HUES64 (cell line): ENCODE measurements at regions not wholly inside any gene's neighbourhood (a gene's known extent, or its start where the extent isn't known, plus 50 kb on each side); places are given as distances from the start of the nearest gene placed in this dataset.
"Not testable (repeated sequence)": the region's sequence is repeated elsewhere in the genome, so short reads cannot be mapped to it uniquely, and the experiment has no call there.

ENCODE experiments used
- H3K27ac ChIP-seq: 2 replicates; pipeline ENCODE4 v1.7.0; 2013; ENCODE audit warnings: low read depth, low read length, inconsistent platforms
- H3K27me3 ChIP-seq: 2 replicates; pipeline ENCODE4 v1.6.1; 2013; ENCODE audit warnings: mild to moderate bottlenecking, low read length; ENCODE audit not compliant: insufficient read depth
- H3K36me3 ChIP-seq: 2 replicates; pipeline ENCODE4 v1.6.1; 2013; ENCODE audit warnings: mild to moderate bottlenecking, low read length; ENCODE audit not compliant: insufficient read depth
- H3K4me1 ChIP-seq: 2 replicates; pipeline ENCODE4 v1.6.1; 2013; ENCODE audit warnings: mild to moderate bottlenecking, low read length, moderate library complexity; ENCODE audit not compliant: insufficient read depth
- H3K4me3 ChIP-seq: 2 replicates; pipeline ENCODE4 v1.5.1; 2013; ENCODE audit warnings: mild to moderate bottlenecking, low read length, moderate library complexity
- H3K9ac ChIP-seq: 2 replicates; pipeline ENCODE4 v1.6.1; 2013; ENCODE audit warnings: mild to moderate bottlenecking, low read depth, low read length
- H3K9me3 ChIP-seq: 2 replicates; pipeline ENCODE4 v1.6.1; 2013; ENCODE audit warnings: low read depth, low read length; ENCODE audit not compliant: insufficient read depth
- WGBS: fragments of 150-250, 120-280 bp; methylation state at CpG from one replicate; pipeline ENCODE4 v1.1.7; 2013; ENCODE audit warnings: missing lambda C conversion rate; 5-methylcytosine and 5-hydroxymethylcytosine counted together

- WGBS: 90% methylated on average over 4 of the region's 4 CpGs
- Histone ChIP-seq H3K27ac (no peak overlapping the region), H3K9ac (no peak overlapping the region), H3K9me3 (no peaks in the 10 kb centered on the region), H3K36me3 (no peaks in the 10 kb centered on the region), H3K4me1 (no peaks in the 10 kb centered on the region), H3K27me3 (no peaks in the 10 kb centered on the region), H3K4me3 (no peak overlapping the region)
Observed at GRCh38 chr6:61622601-61623000, 663.4 kb downstream of the KHDRBS2 start.

- no peaks in the 10 kb centered on the region for H3K4me1 ChIP-seq
- no peak overlapping the region for H3K27ac ChIP-seq
- H3K4me3 ChIP-seq: no peak overlapping the region
- no peak overlapping the region for H3K9ac ChIP-seq
- H3K27me3 ChIP-seq: no peaks in the 10 kb centered on the region
- H3K36me3 ChIP-seq: no peaks in the 10 kb centered on the region
- no peaks in the 10 kb centered on the region for H3K9me3 ChIP-seq
Observed at GRCh38 chr6:61614119-61614518, 671.9 kb downstream of the KHDRBS2 start.

- peak overlapping the region; percentile 32 for H3K4me3 ChIP-seq
- peaks cover 2% of the 10 kb centered on the region; the same call in 1 of the 2 replicates for H3K9me3 ChIP-seq
- H3K27me3 ChIP-seq: no peaks in the 10 kb centered on the region
- H3K4me1 ChIP-seq: peaks cover 17% of the 10 kb centered on the region
- peak overlapping the region; percentile 84 for H3K27ac ChIP-seq
- peak overlapping the region; percentile 64 for H3K9ac ChIP-seq
- WGBS: 66% methylated on average over 2 of the region's 2 CpGs
- H3K36me3 ChIP-seq: no peaks in the 10 kb centered on the region
Observed at GRCh38 chr6:61606500-61606899, 679.5 kb downstream of the KHDRBS2 start.

GRCh38 chr6:61605851-61606250 lies 680.2 kb downstream of the KHDRBS2 start:
- WGBS: 46% methylated on average over 4 of the region's 4 CpGs
- H3K27ac ChIP-seq: peak overlapping the region; percentile 84
- H3K9ac ChIP-seq: peak overlapping the region; percentile 64
- not testable (repeated sequence) for H3K9me3 ChIP-seq, H3K27me3 ChIP-seq, H3K36me3 ChIP-seq
- H3K4me1 ChIP-seq: peaks cover 17% of the 10 kb centered on the region
- peak overlapping the region; percentile 32 for H3K4me3 ChIP-seq

- not testable (repeated sequence) for H3K36me3 ChIP-seq, H3K27ac ChIP-seq, H3K9ac ChIP-seq, H3K4me3 ChIP-seq, H3K9me3 ChIP-seq, H3K27me3 ChIP-seq
- WGBS: 97% methylated on average over 4 of the region's 4 CpGs
- peaks cover 16% of the 10 kb centered on the region for H3K4me1 ChIP-seq
Observed at GRCh38 chr6:61602171-61602570, 683.9 kb downstream of the KHDRBS2 start.

GRCh38 chr6:61592238-61592637 lies 693.8 kb downstream of the KHDRBS2 start:
- no peak overlapping the region; the same call in 1 of the 2 replicates for H3K27ac ChIP-seq
- H3K4me3 ChIP-seq: no peak overlapping the region
- WGBS: 76% methylated on average over 2 of the region's 2 CpGs
- H3K9ac ChIP-seq: no peak overlapping the region
- no peaks in the 10 kb centered on the region for H3K36me3 ChIP-seq
- H3K4me1 ChIP-seq: peaks cover 32% of the 10 kb centered on the region
- no peaks in the 10 kb centered on the region for H3K9me3 ChIP-seq
- no peaks in the 10 kb centered on the region for H3K27me3 ChIP-seq

GRCh38 chr6:61586934-61587537 lies 699.0 kb downstream of the KHDRBS2 start:
- Histone ChIP-seq H3K27me3 (no peaks in the 10 kb centered on the region), H3K36me3 (no peaks in the 10 kb centered on the region), H3K4me1 (peaks cover 14% of the 10 kb centered on the region), H3K9me3 (no peaks in the 10 kb centered on the region), H3K4me3 (no peak overlapping the region), H3K9ac (no peak overlapping the region), H3K27ac (no peak overlapping the region)
- 82% methylated on average over 3 of the region's 3 CpGs for WGBS

- H3K9me3 ChIP-seq: no peaks in the 10 kb centered on the region
- no peak overlapping the region for H3K4me3 ChIP-seq
- no peaks in the 10 kb centered on the region for H3K36me3 ChIP-seq
- no peak overlapping the region for H3K9ac ChIP-seq
- no peak overlapping the region for H3K27ac ChIP-seq
- no CpG with 5 or more reads among the region's 2 CpGs for WGBS
- 0 out of 2 replicates have a peak, but pooled peaks cover 6% of the 10 kb centered on the region for H3K4me1 ChIP-seq
- no peaks in the 10 kb centered on the region for H3K27me3 ChIP-seq
Observed at GRCh38 chr6:61585504-61585903, 700.5 kb downstream of the KHDRBS2 start.

- 0 out of 2 replicates have a peak, but pooled peaks cover 6% of the 10 kb centered on the region for H3K4me1 ChIP-seq
- 63% methylated on average over 1 of the region's 1 CpG for WGBS
Observed at GRCh38 chr6:61562098-61562497, 723.9 kb downstream of the KHDRBS2 start.

GRCh38 chr6:61558796-61559195 lies 727.2 kb downstream of the KHDRBS2 start:
- no peak overlapping the region for H3K4me3 ChIP-seq
- no peak overlapping the region for H3K27ac ChIP-seq
- 0 out of 2 replicates have a peak, but pooled peaks cover 6% of the 10 kb centered on the region for H3K4me1 ChIP-seq
- no peaks in the 10 kb centered on the region for H3K9me3 ChIP-seq
- H3K9ac ChIP-seq: no peak overlapping the region
- H3K27me3 ChIP-seq: peaks cover 37% of the 10 kb centered on the region
- no peaks in the 10 kb centered on the region for H3K36me3 ChIP-seq
- WGBS: 71% methylated on average over 1 of the region's 1 CpG

More at GRCh38 chr6:61562098-61562497, 723.9 kb downstream of the KHDRBS2 start:
- Histone ChIP-seq H3K9me3 (no peaks in the 10 kb centered on the region), H3K36me3 (no peaks in the 10 kb centered on the region), H3K9ac (no peak overlapping the region), H3K4me3 (no peak overlapping the region), H3K27me3 (peaks cover 51% of the 10 kb centered on the region), H3K27ac (no peak overlapping the region)

GRCh38 chr6:61555993-61556392 lies 730.0 kb downstream of the KHDRBS2 start:
- no peaks in the 10 kb centered on the region for H3K36me3 ChIP-seq
- H3K27me3 ChIP-seq: peaks cover 10% of the 10 kb centered on the region
- WGBS: 98% methylated on average over 6 of the region's 6 CpGs
- no peak overlapping the region for H3K4me3 ChIP-seq
- no peaks in the 10 kb centered on the region for H3K4me1 ChIP-seq
- no peaks in the 10 kb centered on the region for H3K9me3 ChIP-seq
- no peak overlapping the region for H3K27ac ChIP-seq
- no peak overlapping the region for H3K9ac ChIP-seq

GRCh38 chr6:61538801-61539200 lies 747.2 kb downstream of the KHDRBS2 start:
- Histone ChIP-seq H3K9me3 (0 out of 2 replicates have a peak, but pooled peaks cover 2% of the 10 kb centered on the region), H3K4me1 (no peaks in the 10 kb centered on the region), H3K27ac (no peak overlapping the region), H3K36me3 (no peaks in the 10 kb centered on the region), H3K27me3 (no peaks in the 10 kb centered on the region), H3K4me3 (no peak overlapping the region), H3K9ac (no peak overlapping the region)
- WGBS: 94% methylated on average over 3 of the region's 3 CpGs
